PC-3 (cell line): ENCODE measurements at regions not wholly inside any gene's neighbourhood (a gene's known extent, or its start where the extent isn't known, plus 50 kb on each side); places are given as distances from the start of the nearest gene placed in this dataset.

Experiments used
- ATAC-seq: fragments of 200-7000 bp; cut with Tn5 transposase; 2 replicates; pipeline ENCODE4 v1.9.1; 2020; ENCODE audit warnings: mild to moderate bottlenecking, moderate library complexity
- BruUV-seq: library from RNA; stranded (reverse); fragments of 400-500 nt; replicated peaks from 2 replicates; lab custom pipeline; 2021; lab: Mats Ljungman, UMichigan
- CTCF ChIA-PET: fragments of 300-600 bp; sonication (Branson Sonifier 250); formaldehyde crosslinking; loops from one replicate; lab custom pipeline; 2022; ENCODE audit warnings: antibody characterized with exemption; lab: Charles Lee
- POLR2A ChIA-PET: fragments of 300-600 bp; sonication (Branson Sonifier 250); formaldehyde crosslinking; loops from one replicate; lab custom pipeline; 2022; ENCODE audit warnings: antibody characterized with exemption; ENCODE audit not compliant: unreplicated experiment; lab: Charles Lee
- DNase-seq: peaks from one replicate; pipeline ENCODE4 v3.0.0-alpha.2; 2015
- H2AFZ ChIP-seq: fragments of 300-600 bp; sonication (generic); 2 replicates; pipeline ENCODE4 v1.6.0; 2016; ENCODE audit warnings: antibody characterized with exemption, low read length
- H3F3A ChIP-seq: fragments of 300-600 bp; sonication (generic); one replicate; pipeline ENCODE4 v1.6.0; 2017; ENCODE audit warnings: antibody characterized with exemption, low read length, control low read depth, mild to moderate bottlenecking; ENCODE audit not compliant: unreplicated experiment
- H3K27ac ChIP-seq: fragments of 300-600 bp; sonication (generic); 2 replicates; pipeline ENCODE4 v1.5.1; 2016; ENCODE audit warnings: mild to moderate bottlenecking, low read length
- H3K27me3 ChIP-seq: fragments of 300-600 bp; sonication (generic); 2 replicates; pipeline ENCODE4 v1.6.1; 2016; ENCODE audit warnings: low read length, mixed read lengths
- H3K36me3 ChIP-seq: fragments of 300-600 bp; sonication (generic); 2 replicates; pipeline ENCODE4 v1.6.1; 2016; ENCODE audit warnings: low read depth, mixed run types, low read length, mixed read lengths
- H3K4me1 ChIP-seq: fragments of 300-600 bp; sonication (generic); 2 replicates; pipeline ENCODE4 v1.5.1; 2016; ENCODE audit warnings: low read length; ENCODE audit not compliant: insufficient read depth
- H3K4me2 ChIP-seq: fragments of 300-600 bp; sonication (generic); 2 replicates; pipeline ENCODE4 v1.6.0; 2016; ENCODE audit warnings: low read length
- H3K4me3 ChIP-seq: fragments of 300-600 bp; sonication (generic); 2 replicates; pipeline ENCODE4 v1.5.1; 2016; ENCODE audit warnings: mild to moderate bottlenecking, low read length, mixed read lengths
- H3K79me2 ChIP-seq: fragments of 300-600 bp; sonication (generic); 2 replicates; pipeline ENCODE4 v1.6.1; 2017; ENCODE audit warnings: low read length, mixed read lengths
- H3K9ac ChIP-seq: fragments of 300-600 bp; sonication (generic); 2 replicates; pipeline ENCODE4 v1.6.0; 2016; ENCODE audit warnings: mild to moderate bottlenecking, low read length
- H3K9me2 ChIP-seq: fragments of 300-600 bp; sonication (generic); replicated peaks from 2 replicates; pipeline ENCODE4 v1.6.1; 2016; ENCODE audit warnings: mixed run types, low read length, mixed read lengths
- H3K9me3 ChIP-seq: fragments of 300-600 bp; sonication (generic); 2 replicates; pipeline ENCODE4 v1.6.1; 2016; ENCODE audit warnings: low read length, mixed read lengths
- H4K20me1 ChIP-seq: fragments of 300-600 bp; sonication (generic); 2 replicates; pipeline ENCODE4 v1.6.1; 2016; ENCODE audit warnings: low read length, mixed read lengths
- CTCF ChIP-seq: fragments of 300-600 bp; sonication (generic); conservative IDR thresholded peaks from 2 replicates; pipeline ENCODE4 v1.5.1; 2017; ENCODE audit warnings: antibody characterized with exemption, low read depth, mild to moderate bottlenecking, low read length
- EZH2 ChIP-seq: fragments of 300-600 bp; sonication (generic); IDR thresholded peaks from one replicate; pipeline ENCODE4 v1.6.1; 2017; ENCODE audit warnings: antibody characterized with exemption, mild to moderate bottlenecking, low read length; ENCODE audit not compliant: unreplicated experiment
- EZH2phosphoT487 ChIP-seq: fragments of 300-600 bp; sonication (generic); IDR thresholded peaks from 2 replicates; pipeline ENCODE4 v1.6.1; 2018; ENCODE audit warnings: mild to moderate bottlenecking, antibody characterized with exemption, low read length, borderline replicate concordance
- intact Hi-C: fragments of 100-400 bp; cut with micrococcal nuclease; formaldehyde crosslinking; loops from 2 replicates; pipeline ENCODE4 v1.9.0; 2023

- Histone ChIP-seq H3K9ac (no peak overlapping the region), H2AFZ (no peak overlapping the region), H3K4me3 (no peak overlapping the region), H4K20me1 (no peaks in the 10 kb centered on the region), H3K9me3 (no peaks in the 10 kb centered on the region), H3K4me1 (no peaks in the 10 kb centered on the region), H3K27ac (no peak overlapping the region), H3K4me2 (no peak overlapping the region), H3K79me2 (no peaks in the 10 kb centered on the region), H3K27me3 (no peaks in the 10 kb centered on the region), H3K36me3 (no peaks in the 10 kb centered on the region), H3F3A (no peaks in the 10 kb centered on the region), H3K9me2 (no peaks in the 10 kb centered on the region)
- BruUV-seq = no TSS peak
- DNase-seq (no peak), ATAC-seq (no peak)
- TF ChIP-seq EZH2 (no peak), EZH2phosphoT487 (no peak), CTCF (no peak)
- ChIA-PET CTCF (no interaction called here), POLR2A (no interaction called here)
- intact Hi-C loops = no loop called here
Observed at GRCh38 chr2:217459016-217459415, 543.8 kb downstream of the TNS1 start.

- DNase-seq (no peak), ATAC-seq (no peak)
- H3K27me3 ChIP-seq = no peaks in the 10 kb centered on the region
- ChIA-PET CTCF (no interaction called here), POLR2A (no interaction called here)
- no peak overlapping the region for H3K27ac ChIP-seq
- no peak overlapping the region for H3K4me3 ChIP-seq
- BruUV-seq = no TSS peak
- TF ChIP-seq EZH2phosphoT487 (no peak), EZH2 (no peak), CTCF (no peak)
- H3K79me2 ChIP-seq = no peaks in the 10 kb centered on the region
- peaks cover 13% of the 10 kb centered on the region for H3K4me1 ChIP-seq
- no peaks in the 10 kb centered on the region for H3F3A ChIP-seq
- H3K9ac ChIP-seq = no peak overlapping the region
- H4K20me1 ChIP-seq = no peaks in the 10 kb centered on the region
- H2AFZ ChIP-seq = no peak overlapping the region
- no peaks in the 10 kb centered on the region for H3K36me3 ChIP-seq
- no peaks in the 10 kb centered on the region for H3K9me3 ChIP-seq
- no peaks in the 10 kb centered on the region for H3K9me2 ChIP-seq
- intact Hi-C loops = no loop called here
- no peak overlapping the region for H3K4me2 ChIP-seq
Observed at GRCh38 chr2:217456016-217456415, 546.8 kb downstream of the TNS1 start.

- H3F3A ChIP-seq = no peaks in the 10 kb centered on the region
- no TSS peak for BruUV-seq
- no peaks in the 10 kb centered on the region for H3K9me2 ChIP-seq
- H3K4me1 ChIP-seq = peaks cover 13% of the 10 kb centered on the region
- no peak overlapping the region for H3K9ac ChIP-seq
- no peaks in the 10 kb centered on the region for H4K20me1 ChIP-seq
- H3K9me3 ChIP-seq = no peaks in the 10 kb centered on the region
- DNase-seq (no peak), ATAC-seq (no peak)
- no peak overlapping the region for H2AFZ ChIP-seq
- H3K4me3 ChIP-seq = no peak overlapping the region
- ChIA-PET CTCF (no interaction called here), POLR2A (no interaction called here)
- no peak overlapping the region for H3K27ac ChIP-seq
- no peaks in the 10 kb centered on the region for H3K36me3 ChIP-seq
- H3K79me2 ChIP-seq = no peaks in the 10 kb centered on the region
- TF ChIP-seq CTCF = no peak
- no peak for TF ChIP-seq EZH2
- no peak for TF ChIP-seq EZH2phosphoT487
- H3K27me3 ChIP-seq = no peaks in the 10 kb centered on the region
- H3K4me2 ChIP-seq = no peak overlapping the region
- intact Hi-C loops = no loop called here
Observed at GRCh38 chr2:217452928-217453327, 549.9 kb downstream of the TNS1 start.
